ENCODE measurements at regions not wholly inside any gene's neighbourhood (a gene's known extent, or its start where the extent isn't known, plus 50 kb on each side); places are given as distances from the start of the nearest gene placed in this dataset.

GRCh38 chr1:73617145-73617544 lies 580.8 kb downstream of the LRRIQ3 start:
- TF ChIP-seq POLR2A (IDR thresholded peaks at IDR 0.05) (no peak), CTCF (IDR thresholded peaks at IDR 0.05) (no peak)

All from adrenal gland (tissue), 5 donors.